GM12875 (cell line): ENCODE measurements at regions not wholly inside any gene's neighbourhood (a gene's known extent, or its start where the extent isn't known, plus 50 kb on each side); places are given as distances from the start of the nearest gene placed in this dataset.
"Not testable (repeated sequence)": the region's sequence is repeated elsewhere in the genome, so short reads cannot be mapped to it uniquely, and the experiment has no call there.

ENCODE experiments used
- H3K4me3 ChIP-seq: one replicate; pipeline ENCODE4 v1.5.1; 2011; ENCODE audit warnings: low read depth, low read length, control low read depth
- CTCF ChIP-seq: IDR thresholded peaks from 2 replicates; pipeline ENCODE4 v1.5.1; 2011; ENCODE audit warnings: low read depth, mild to moderate bottlenecking, control low read depth, inconsistent platforms, low read length, moderate library complexity, borderline replicate concordance; ENCODE audit not compliant: insufficient read depth

- TF ChIP-seq CTCF, result no peak
- H3K4me3 ChIP-seq, result no peak overlapping the region
Observed at GRCh38 chr6:141922898-141923297, 209.8 kb upstream of the GJE1 start.

- not testable (repeated sequence) for H3K4me3 ChIP-seq
Observed at GRCh38 chr6:141916682-141917505, 215.8 kb upstream of the GJE1 start.

GRCh38 chr6:141914646-141915045 lies 218.1 kb upstream of the GJE1 start:
- H3K4me3 ChIP-seq, result no peak overlapping the region
- no peak for TF ChIP-seq CTCF

- H3K4me3 ChIP-seq, result no peak overlapping the region
- no peak for TF ChIP-seq CTCF
Observed at GRCh38 chr6:141906569-141907080, 226.1 kb upstream of the GJE1 start.

GRCh38 chr6:141890661-141891060 lies 242.1 kb upstream of the GJE1 start:
- TF ChIP-seq CTCF, result no peak
- no peak overlapping the region for H3K4me3 ChIP-seq

GRCh38 chr6:141884850-141885249 lies 247.9 kb upstream of the GJE1 start:
- no peak for TF ChIP-seq CTCF
- no peak overlapping the region for H3K4me3 ChIP-seq

GRCh38 chr6:141878686-141879085 lies 254.0 kb upstream of the GJE1 start:
- no peak overlapping the region for H3K4me3 ChIP-seq
- no peak for TF ChIP-seq CTCF
